Ishikawa (cell line): ENCODE measurements at regions not wholly inside any gene's neighbourhood (a gene's known extent, or its start where the extent isn't known, plus 50 kb on each side); places are given as distances from the start of the nearest gene placed in this dataset.

Source experiments
- CEBPB ChIP-seq: IDR thresholded peaks from 2 replicates; pipeline ENCODE4 v1.6.1; 2012
- EGR1 ChIP-seq: IDR thresholded peaks from 2 replicates; pipeline ENCODE4 v1.6.1; 2012
- EP300 ChIP-seq: IDR thresholded peaks from 2 replicates; pipeline ENCODE4 v1.6.1; 2012; ENCODE audit warnings: borderline replicate concordance
- MAX ChIP-seq: IDR thresholded peaks from 2 replicates; pipeline ENCODE4 v1.6.1; 2012
- NFIC ChIP-seq: IDR thresholded peaks from 2 replicates; pipeline ENCODE4 v1.6.1; 2012
- REST ChIP-seq: IDR thresholded peaks from 2 replicates; pipeline ENCODE4 v1.6.1; 2012; ENCODE audit warnings: low read depth, mild to moderate bottlenecking
- TAF1 ChIP-seq: IDR thresholded peaks from 2 replicates; pipeline ENCODE4 v1.6.1; 2012; ENCODE audit warnings: low read depth, mild to moderate bottlenecking
- TCF12 ChIP-seq: IDR thresholded peaks from 2 replicates; pipeline ENCODE4 v1.6.1; 2012; ENCODE audit warnings: low read depth
- USF1 ChIP-seq: IDR thresholded peaks from 2 replicates; pipeline ENCODE4 v1.6.1; 2012
- YY1 ChIP-seq: IDR thresholded peaks from 2 replicates; pipeline ENCODE4 v1.6.1; 2012; ENCODE audit warnings: low read depth
- ZBTB7A ChIP-seq: IDR thresholded peaks from 2 replicates; pipeline ENCODE4 v1.6.1; 2012; ENCODE audit warnings: low read depth

GRCh38 chr11:15913261-15913660, 443.1 kb downstream of the SOX6 start:
- TF ChIP-seq ZBTB7A (no peak), NFIC (no peak), TAF1 (no peak), EGR1 (no peak), MAX (no peak), EP300 (no peak), CEBPB (no peak), USF1 (no peak), YY1 (no peak), REST (no peak), TCF12 (no peak)
